OCI-LY7 (cell line): ENCODE measurements at regions not wholly inside any gene's neighbourhood (a gene's known extent, or its start where the extent isn't known, plus 50 kb on each side); places are given as distances from the start of the nearest gene placed in this dataset.

Source experiments
- EZH2phosphoT487 ChIP-seq: fragments of 200-600 bp; sonication (generic); IDR thresholded peaks from 2 replicates; pipeline ENCODE4 v1.6.1; 2018; ENCODE audit warnings: low read depth, borderline replicate concordance, mild to moderate bottlenecking, mixed run types, antibody characterized with exemption, low read length, moderate library complexity, mixed read lengths
- TF ChIP-seq, protein P1 (sequence below): fragments of 200-600 bp; sonication (generic); conservative IDR thresholded peaks from 2 replicates; pipeline ENCODE4 v1.5.1; 2014; ENCODE audit warnings: mild to moderate bottlenecking, antibody characterized with exemption, low read length, moderate library complexity, mixed read lengths

DNA sequence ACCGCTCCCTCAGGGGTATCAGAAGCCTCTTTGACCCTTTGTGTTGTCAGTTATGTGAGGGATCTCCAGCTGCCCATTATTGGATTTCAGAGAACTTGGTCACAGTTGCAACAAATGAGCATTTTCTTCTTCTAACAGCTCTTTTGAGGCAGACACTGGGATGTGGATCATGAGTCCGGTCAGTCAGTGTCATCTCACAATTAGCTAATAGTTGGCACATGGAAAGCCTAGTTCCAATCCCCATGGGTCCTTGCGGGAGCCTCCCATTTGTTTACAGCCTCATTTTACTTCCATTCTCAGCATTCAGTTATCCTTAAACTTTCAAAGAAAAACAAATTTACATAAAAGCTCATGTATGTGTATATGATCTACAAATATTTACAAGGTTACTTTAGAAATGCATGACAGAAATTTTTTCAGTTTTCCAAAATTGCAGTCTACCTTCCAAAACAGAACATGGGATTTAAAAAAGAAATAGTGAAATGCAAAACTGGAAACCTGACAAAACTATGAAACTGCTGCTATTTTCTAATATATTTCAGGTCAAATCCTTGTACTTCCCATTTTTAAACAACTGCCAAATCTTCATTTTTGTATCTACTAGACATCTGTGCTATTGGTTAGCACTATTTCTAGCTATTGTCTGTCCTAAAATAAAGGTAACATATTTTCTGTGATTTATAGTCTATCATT lies 547.1 kb upstream of the ZEB2 start:
- TF ChIP-seq, protein P1, sequence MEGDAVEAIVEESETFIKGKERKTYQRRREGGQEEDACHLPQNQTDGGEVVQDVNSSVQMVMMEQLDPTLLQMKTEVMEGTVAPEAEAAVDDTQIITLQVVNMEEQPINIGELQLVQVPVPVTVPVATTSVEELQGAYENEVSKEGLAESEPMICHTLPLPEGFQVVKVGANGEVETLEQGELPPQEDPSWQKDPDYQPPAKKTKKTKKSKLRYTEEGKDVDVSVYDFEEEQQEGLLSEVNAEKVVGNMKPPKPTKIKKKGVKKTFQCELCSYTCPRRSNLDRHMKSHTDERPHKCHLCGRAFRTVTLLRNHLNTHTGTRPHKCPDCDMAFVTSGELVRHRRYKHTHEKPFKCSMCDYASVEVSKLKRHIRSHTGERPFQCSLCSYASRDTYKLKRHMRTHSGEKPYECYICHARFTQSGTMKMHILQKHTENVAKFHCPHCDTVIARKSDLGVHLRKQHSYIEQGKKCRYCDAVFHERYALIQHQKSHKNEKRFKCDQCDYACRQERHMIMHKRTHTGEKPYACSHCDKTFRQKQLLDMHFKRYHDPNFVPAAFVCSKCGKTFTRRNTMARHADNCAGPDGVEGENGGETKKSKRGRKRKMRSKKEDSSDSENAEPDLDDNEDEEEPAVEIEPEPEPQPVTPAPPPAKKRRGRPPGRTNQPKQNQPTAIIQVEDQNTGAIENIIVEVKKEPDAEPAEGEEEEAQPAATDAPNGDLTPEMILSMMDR = no peak
- no peak for TF ChIP-seq EZH2phosphoT487
